Smooth muscle cell (in vitro differentiated cells): ENCODE measurements at regions not wholly inside any gene's neighbourhood (a gene's known extent, or its start where the extent isn't known, plus 50 kb on each side); places are given as distances from the start of the nearest gene placed in this dataset.
A peak's percentile ranks its signal among the peaks of the same experiment; 100 is the strongest.

Source experiments
- DNase-seq: peaks from one replicate; lab custom pipeline; 2025; ENCODE audit not compliant: unreplicated experiment; lab: John Stamatoyannopoulos, UW
- H2AFZ ChIP-seq: fragments of 200-600 bp; sonication (generic); 2 replicates; pipeline ENCODE4 v1.6.0; 2016; ENCODE audit warnings: antibody characterized with exemption, low read depth, mild to moderate bottlenecking
- H3F3A ChIP-seq: fragments of 200-600 bp; sonication (generic); 2 replicates; pipeline ENCODE4 v1.6.0; 2017; ENCODE audit warnings: antibody characterized with exemption, low read depth
- H3K27ac ChIP-seq: fragments of 200-600 bp; sonication (generic); 2 replicates; pipeline ENCODE4 v1.5.1; 2016; ENCODE audit warnings: low read depth, mild to moderate bottlenecking
- H3K27me3 ChIP-seq: fragments of 200-600 bp; sonication (generic); 2 replicates; pipeline ENCODE4 v1.6.1; 2016; ENCODE audit warnings: low read depth, mild to moderate bottlenecking
- H3K36me3 ChIP-seq: fragments of 200-600 bp; sonication (generic); 2 replicates; pipeline ENCODE4 v1.5.1; 2016; ENCODE audit warnings: low read depth
- H3K4me1 ChIP-seq: fragments of 200-600 bp; sonication (generic); 2 replicates; pipeline ENCODE4 v1.5.1; 2016; ENCODE audit warnings: low read depth
- H3K4me2 ChIP-seq: fragments of 200-600 bp; sonication (generic); 2 replicates; pipeline ENCODE4 v1.6.0; 2016; ENCODE audit warnings: mild to moderate bottlenecking
- H3K4me3 ChIP-seq: fragments of 200-600 bp; sonication (generic); 2 replicates; pipeline ENCODE4 v1.5.1; 2016; ENCODE audit warnings: mild to moderate bottlenecking
- H3K79me2 ChIP-seq: fragments of 200-600 bp; sonication (generic); 2 replicates; pipeline ENCODE4 v1.6.0; 2016; ENCODE audit warnings: low read depth, mild to moderate bottlenecking
- H3K9ac ChIP-seq: fragments of 200-600 bp; sonication (generic); 2 replicates; pipeline ENCODE4 v1.6.0; 2016; ENCODE audit warnings: low read depth
- H3K9me3 ChIP-seq: fragments of 200-600 bp; sonication (generic); replicated peaks from 2 replicates; pipeline ENCODE4 v1.5.1; 2016; ENCODE audit warnings: low read depth
- H4K20me1 ChIP-seq: fragments of 200-600 bp; sonication (generic); 2 replicates; pipeline ENCODE4 v1.6.0; 2016; ENCODE audit warnings: low read depth
- CTCF ChIP-seq: fragments of 200-600 bp; sonication (generic); IDR thresholded peaks from 2 replicates; pipeline ENCODE4 v1.5.1; 2017; ENCODE audit warnings: borderline replicate concordance, mild to moderate bottlenecking, antibody characterized with exemption; ENCODE audit not compliant: insufficient read depth, poor library complexity, severe bottlenecking
- WGBS: methylation state at CpG from one replicate; pipeline ENCODE4 v1.1.7; 2016; ENCODE audit warnings: low lambda C conversion rate; 5-methylcytosine and 5-hydroxymethylcytosine counted together

GRCh38 chr4:79209822-79210635 lies 115.8 kb downstream of the NAA11 start:
- no peaks in the 10 kb centered on the region for H3K9me3 ChIP-seq
- no peaks in the 10 kb centered on the region for H3K79me2 ChIP-seq
- H3K9ac ChIP-seq: no peak overlapping the region
- peak overlapping the region; percentile 74 for H2AFZ ChIP-seq
- no peak overlapping the region for H3K4me3 ChIP-seq
- H3K4me1 ChIP-seq: peaks cover 23% of the 10 kb centered on the region
- peak overlapping the region; percentile 10 for H3K4me2 ChIP-seq
- no peak for DNase-seq
- 60% methylated on average over 14 of the region's 14 CpGs for WGBS
- no peaks in the 10 kb centered on the region for H3F3A ChIP-seq
- no peaks in the 10 kb centered on the region for H3K36me3 ChIP-seq
- H3K27me3 ChIP-seq: no peaks in the 10 kb centered on the region
- no peak for TF ChIP-seq CTCF
- H3K27ac ChIP-seq: peak overlapping the region; percentile 31
- no peaks in the 10 kb centered on the region for H4K20me1 ChIP-seq

- no peak overlapping the region for H3K9ac ChIP-seq
- DNase-seq: no peak
- no peaks in the 10 kb centered on the region for H3K79me2 ChIP-seq
- H3K27ac ChIP-seq: no peak overlapping the region
- H4K20me1 ChIP-seq: no peaks in the 10 kb centered on the region
- H3F3A ChIP-seq: no peaks in the 10 kb centered on the region
- H3K4me1 ChIP-seq: peaks cover 23% of the 10 kb centered on the region
- H3K4me3 ChIP-seq: no peak overlapping the region
- no peak overlapping the region for H2AFZ ChIP-seq
- H3K36me3 ChIP-seq: no peaks in the 10 kb centered on the region
- H3K9me3 ChIP-seq: no peaks in the 10 kb centered on the region
- no peak for TF ChIP-seq CTCF
- H3K27me3 ChIP-seq: no peaks in the 10 kb centered on the region
- WGBS: 81% methylated on average over 3 of the region's 3 CpGs
- H3K4me2 ChIP-seq: no peak overlapping the region
Observed at GRCh38 chr4:79209081-79209480, 116.8 kb downstream of the NAA11 start.

GRCh38 chr4:79207281-79207680 lies 118.6 kb downstream of the NAA11 start:
- DNase-seq: no peak
- Histone ChIP-seq H3K27ac (no peak overlapping the region), H3K27me3 (no peaks in the 10 kb centered on the region), H3K4me3 (no peak overlapping the region), H2AFZ (no peak overlapping the region), H3K9me3 (no peaks in the 10 kb centered on the region), H3K79me2 (no peaks in the 10 kb centered on the region), H3K4me1 (peaks cover 23% of the 10 kb centered on the region), H3F3A (no peaks in the 10 kb centered on the region), H3K36me3 (no peaks in the 10 kb centered on the region), H4K20me1 (no peaks in the 10 kb centered on the region), H3K4me2 (no peak overlapping the region), H3K9ac (no peak overlapping the region)
- TF ChIP-seq CTCF: no peak

- no peak overlapping the region for H2AFZ ChIP-seq
- no peaks in the 10 kb centered on the region for H3K36me3 ChIP-seq
- no peak overlapping the region for H3K4me3 ChIP-seq
- H3F3A ChIP-seq: no peaks in the 10 kb centered on the region
- no peak overlapping the region for H3K4me2 ChIP-seq
- no peaks in the 10 kb centered on the region for H3K9me3 ChIP-seq
- H3K27ac ChIP-seq: no peak overlapping the region
- H3K4me1 ChIP-seq: peaks cover 23% of the 10 kb centered on the region
- H3K27me3 ChIP-seq: no peaks in the 10 kb centered on the region
- no peaks in the 10 kb centered on the region for H4K20me1 ChIP-seq
- TF ChIP-seq CTCF: no peak
- no peak overlapping the region for H3K9ac ChIP-seq
- 78% methylated on average over 4 of the region's 4 CpGs for WGBS
- DNase-seq: no peak
- no peaks in the 10 kb centered on the region for H3K79me2 ChIP-seq
Observed at GRCh38 chr4:79206660-79207059, 119.2 kb downstream of the NAA11 start.
